GM19455 (cell line): ENCODE measurements at regions not wholly inside any gene's neighbourhood (a gene's known extent, or its start where the extent isn't known, plus 50 kb on each side); places are given as distances from the start of the nearest gene placed in this dataset.
"Not testable (repeated sequence)": the region's sequence is repeated elsewhere in the genome, so short reads cannot be mapped to it uniquely, and the experiment has no call there.

Source experiments
- ATAC-seq: cut with Tn5 transposase; IDR thresholded peaks from one replicate; pipeline ENCODE4 v1.9.1; 2021; ENCODE audit not compliant: unreplicated experiment

DNA sequence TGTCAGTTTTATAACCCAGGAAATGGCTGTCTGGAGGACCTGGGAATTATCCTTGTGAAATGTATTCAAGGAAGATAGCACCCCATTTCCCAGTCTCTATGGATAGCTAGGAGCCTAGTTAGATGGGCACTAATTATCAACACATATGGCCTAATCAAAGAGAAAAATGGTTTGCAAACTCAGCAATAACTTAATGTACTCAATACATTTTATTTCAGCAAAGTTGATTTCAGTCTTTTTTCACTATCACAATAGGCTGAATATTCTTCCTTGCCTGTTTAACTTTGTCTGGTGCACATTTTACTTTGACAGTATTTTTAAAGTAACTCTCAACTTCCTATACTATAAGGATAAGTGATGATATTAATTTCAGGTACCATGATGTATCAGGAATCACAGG is 756.3 kb downstream of the CCDC85A start:
- ATAC-seq: no peak

DNA sequence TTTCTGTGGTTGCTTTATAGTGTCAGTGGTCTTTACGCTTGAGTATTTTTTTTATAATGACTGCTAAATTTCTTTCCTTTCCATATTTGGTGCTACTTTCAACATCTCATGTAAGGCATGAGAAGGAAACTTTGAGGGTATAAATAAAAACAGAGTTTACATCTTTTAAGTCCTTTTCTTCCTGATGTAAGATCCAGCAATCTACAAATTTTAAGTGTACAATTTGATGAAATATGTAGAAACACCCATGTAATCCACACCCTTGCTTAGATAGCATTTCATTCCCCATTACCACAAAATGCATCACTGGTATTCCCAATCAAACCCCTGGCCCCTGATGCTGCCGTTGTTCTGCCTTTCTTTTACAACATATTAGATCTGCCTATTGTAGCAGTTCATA is 769.1 kb downstream of the CCDC85A start:
- no peak for ATAC-seq

- ATAC-seq: no peak
These were observed 776.8 kb downstream of the CCDC85A start for GRCh38 chr2:56960581-56960980.

GRCh38 chr2:56962673-56963072 is 778.9 kb downstream of the CCDC85A start:
- no peak for ATAC-seq

GRCh38 chr2:56969513-56969912 is 785.7 kb downstream of the CCDC85A start:
- ATAC-seq: no peak

- ATAC-seq: no peak
These were observed 787.7 kb downstream of the CCDC85A start for GRCh38 chr2:56971383-56971974.

- no peak for ATAC-seq
These were observed 797.8 kb downstream of the CCDC85A start for GRCh38 chr2:56981554-56981953.

GRCh38 chr2:56985609-56986008 is 801.8 kb downstream of the CCDC85A start:
- ATAC-seq: no peak

- no peak for ATAC-seq
These were observed 838.7 kb downstream of the CCDC85A start for GRCh38 chr2:57022496-57022895.

- no peak for ATAC-seq
These were observed 861.3 kb downstream of the CCDC85A start for GRCh38 chr2:57044931-57045635.

- no peak for ATAC-seq
These were observed 865.5 kb downstream of the CCDC85A start for GRCh38 chr2:57049273-57049672.

- no peak for ATAC-seq
These were observed 866.2 kb downstream of the CCDC85A start for GRCh38 chr2:57050007-57050406.

DNA sequence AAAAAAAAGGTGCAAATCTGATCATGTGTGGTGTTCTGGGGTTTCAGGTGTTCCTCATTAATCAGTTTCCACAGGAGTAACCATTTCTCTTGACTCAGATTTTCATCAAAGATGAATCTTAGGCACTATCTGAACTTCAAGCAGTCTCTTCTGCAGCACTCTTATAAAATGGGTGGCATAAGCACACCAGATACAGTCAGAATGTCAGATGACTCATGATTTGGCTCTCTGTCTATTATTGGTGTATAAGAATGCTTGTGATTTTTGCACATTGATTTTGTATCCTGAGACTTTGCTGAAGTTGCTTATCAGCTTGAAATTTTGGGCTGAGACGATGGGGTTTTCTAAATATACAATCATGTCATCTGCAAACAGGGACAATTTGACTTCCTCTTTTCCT is 882.5 kb downstream of the CCDC85A start:
- not testable (repeated sequence) for ATAC-seq

GRCh38 chr2:57075226-57075625 is 891.4 kb downstream of the CCDC85A start:
- ATAC-seq: no peak

- ATAC-seq: no peak
These were observed 896.2 kb downstream of the CCDC85A start for GRCh38 chr2:57080035-57080434.

DNA sequence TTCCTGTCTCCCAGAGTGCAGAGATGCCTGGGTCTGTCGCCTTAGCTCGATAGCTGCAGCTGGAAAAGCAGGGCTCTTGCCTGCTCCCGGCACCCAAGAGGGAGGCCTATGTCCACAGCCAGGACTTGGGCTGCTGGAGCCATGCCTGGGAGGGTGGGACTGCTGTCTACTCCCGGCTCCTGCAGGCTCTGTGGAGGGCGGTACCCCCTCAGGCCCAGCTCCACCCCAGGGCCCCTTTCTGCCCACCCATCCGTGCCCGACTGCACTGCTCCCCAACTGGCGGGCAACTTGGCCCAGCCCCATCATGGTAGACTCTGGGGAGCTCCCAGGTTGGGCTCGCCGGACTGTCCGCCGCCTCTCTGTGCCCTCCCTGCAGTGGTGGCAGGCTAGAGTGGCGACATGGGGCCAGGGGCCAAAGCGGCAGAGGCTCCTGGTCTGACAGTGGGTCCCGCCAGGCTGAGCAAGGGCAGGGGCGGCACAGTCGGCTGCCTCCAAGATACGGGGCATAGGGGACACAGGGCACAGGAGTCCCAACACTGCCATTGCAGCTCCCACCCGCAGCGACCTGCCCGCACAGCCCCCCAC is 901.0 kb downstream of the CCDC85A start:
- ATAC-seq: no peak

- no peak for ATAC-seq
These were observed 909.2 kb downstream of the CCDC85A start for GRCh38 chr2:57093020-57093419.

DNA sequence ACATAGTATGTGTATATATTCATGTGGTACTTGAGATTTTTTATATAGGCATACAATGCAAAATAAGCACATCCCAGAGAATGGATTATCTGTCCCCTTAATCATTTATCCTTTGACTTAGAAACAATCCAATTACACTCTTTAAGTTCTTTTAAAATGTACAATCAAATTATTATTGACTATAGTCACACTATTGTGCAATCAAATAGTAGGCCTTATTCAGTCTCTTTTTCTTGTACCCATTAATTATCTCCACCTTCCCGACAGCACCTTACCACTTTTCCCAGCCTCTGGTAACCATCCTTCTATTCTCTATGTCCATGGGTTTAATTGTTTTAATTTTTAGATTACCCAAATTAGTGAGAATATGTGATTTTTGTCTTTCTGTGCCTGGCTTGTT is 914.1 kb downstream of the CCDC85A start:
- no peak for ATAC-seq

GRCh38 chr2:57100436-57100835 is 916.6 kb downstream of the CCDC85A start:
- no peak for ATAC-seq

GRCh38 chr2:57105694-57106093 is 921.9 kb downstream of the CCDC85A start:
- no peak for ATAC-seq

DNA sequence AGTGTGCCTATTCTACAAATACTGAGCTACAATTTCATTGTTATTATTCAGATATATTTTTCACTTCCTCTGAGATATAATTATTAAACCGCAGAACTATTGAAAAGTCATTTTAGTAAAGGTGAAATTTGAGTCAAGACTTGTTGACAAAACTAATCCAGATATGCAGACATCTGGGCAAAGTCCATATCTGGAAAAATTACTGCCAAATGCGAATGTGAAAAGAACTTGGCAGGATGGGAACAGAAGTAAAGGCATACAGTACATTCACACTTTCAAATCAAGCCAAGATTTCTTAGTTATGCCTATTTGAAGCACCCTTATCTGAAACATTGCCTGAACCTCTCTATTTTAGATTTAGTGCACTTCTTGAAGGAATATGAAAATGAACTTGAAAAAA is 923.6 kb downstream of the CCDC85A start:
- ATAC-seq: no peak

GRCh38 chr2:57111531-57111930 is 927.7 kb downstream of the CCDC85A start:
- no peak for ATAC-seq

DNA sequence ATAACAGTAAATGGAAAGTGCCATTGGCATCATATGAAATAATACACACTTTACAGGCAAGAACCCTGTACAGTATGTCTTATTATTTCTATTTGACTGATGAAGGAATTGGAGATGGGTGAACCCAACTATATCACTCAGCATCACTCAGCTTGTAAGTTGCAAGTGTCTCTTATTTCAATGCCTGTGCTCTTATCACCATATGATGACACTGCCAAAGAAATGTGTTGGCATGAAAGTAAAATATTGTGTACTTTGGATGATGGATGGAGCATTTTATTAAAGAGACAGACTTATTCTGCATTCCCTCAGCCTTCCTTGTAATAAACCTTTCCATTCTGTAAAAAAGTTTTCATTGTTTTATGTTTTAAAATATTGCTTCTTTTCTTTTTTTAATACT is 927.5 kb upstream of the VRK2 start:
- ATAC-seq: no peak
